AML-193 (cell line): ENCODE measurements at regions not wholly inside any gene's neighbourhood (a gene's known extent, or its start where the extent isn't known, plus 50 kb on each side); places are given as distances from the start of the nearest gene placed in this dataset.
"Not testable (repeated sequence)": the region's sequence is repeated elsewhere in the genome, so short reads cannot be mapped to it uniquely, and the experiment has no call there.

Experiments
- DNase-seq, 2 experiments: peaks; one replicate each; lab custom pipeline; 2025; lab: John Stamatoyannopoulos, UW

DNA sequence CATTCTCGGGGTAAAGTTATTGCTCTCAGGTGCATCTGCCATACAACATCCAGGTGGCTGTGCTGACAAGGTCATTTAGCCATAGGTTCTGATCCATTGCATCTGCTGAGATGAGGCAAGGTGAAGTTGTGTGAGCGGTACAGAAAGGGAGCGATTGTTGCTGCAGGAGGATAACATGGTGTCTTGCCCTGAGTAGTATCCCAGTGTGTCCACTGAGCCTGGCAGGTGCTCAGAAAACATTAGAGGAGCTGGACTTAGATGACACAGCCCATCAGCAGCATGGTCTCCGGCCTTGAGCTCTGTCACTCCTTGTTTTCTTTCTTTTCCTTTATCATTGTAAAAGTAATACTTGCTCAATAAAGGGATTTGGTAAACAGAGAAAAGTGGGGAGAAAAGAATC is 161.1 kb upstream of the ATP10A start:
- no peak for DNase-seq

DNA sequence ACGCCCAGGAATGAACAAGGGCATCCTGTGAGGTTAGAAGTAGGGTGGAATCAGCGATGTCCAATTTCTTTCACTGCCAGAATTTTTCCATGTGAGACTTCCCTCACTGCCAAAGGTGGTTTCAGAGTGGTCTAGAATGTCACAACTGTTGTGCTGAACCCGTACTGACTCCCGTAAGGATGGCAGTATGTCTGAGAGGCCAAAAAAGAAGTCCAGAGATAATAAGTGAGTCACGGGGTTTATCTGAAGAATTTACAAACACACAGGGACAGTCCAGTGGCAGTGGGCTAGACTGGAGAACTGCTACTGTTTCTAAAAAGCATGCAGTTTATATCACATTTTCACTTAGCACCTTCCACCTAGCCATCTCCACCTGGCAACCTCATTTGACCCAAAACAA is 160.6 kb upstream of the ATP10A start:
- no peak for DNase-seq

DNA sequence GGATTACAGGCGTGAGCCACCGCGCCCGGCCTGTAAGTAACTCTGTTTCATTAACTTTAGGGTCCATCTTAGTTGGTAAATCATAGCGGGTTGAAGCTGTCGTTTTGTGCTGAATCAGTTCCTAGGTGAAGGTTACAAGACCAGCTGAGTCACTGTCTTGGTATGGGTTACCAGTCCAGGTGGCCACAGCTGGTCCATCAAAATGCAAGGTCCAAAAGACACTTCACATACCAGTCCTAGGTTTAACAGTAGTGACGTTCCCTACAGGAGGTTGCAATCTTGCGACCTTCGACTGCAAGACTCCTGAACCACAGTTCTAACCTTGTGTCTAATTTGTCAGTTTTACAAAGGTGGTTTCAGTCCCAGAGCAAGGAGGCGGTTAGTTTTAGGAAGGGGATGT is 160.1 kb upstream of the ATP10A start:
- no peak for DNase-seq

DNA sequence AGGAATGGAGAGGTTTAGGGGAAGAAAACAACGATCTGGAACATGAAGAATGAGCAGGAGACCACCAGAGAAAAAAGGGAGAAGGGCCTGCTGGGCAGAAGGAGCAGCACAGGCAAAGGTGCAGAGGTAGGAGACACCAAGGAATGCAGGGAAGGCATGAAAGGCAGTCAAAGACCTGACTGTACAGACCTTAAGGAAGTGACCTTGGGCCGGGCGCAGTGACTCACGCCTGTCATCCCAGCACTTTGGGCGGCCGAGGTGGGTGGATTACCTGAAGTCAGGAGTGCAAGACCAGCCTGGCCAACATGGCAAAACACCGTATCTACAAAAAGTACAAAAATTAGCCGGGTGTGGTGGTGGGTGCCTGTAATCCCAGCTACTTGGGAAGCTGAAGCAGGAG is 157.7 kb upstream of the ATP10A start:
- DNase-seq = no peak

DNA sequence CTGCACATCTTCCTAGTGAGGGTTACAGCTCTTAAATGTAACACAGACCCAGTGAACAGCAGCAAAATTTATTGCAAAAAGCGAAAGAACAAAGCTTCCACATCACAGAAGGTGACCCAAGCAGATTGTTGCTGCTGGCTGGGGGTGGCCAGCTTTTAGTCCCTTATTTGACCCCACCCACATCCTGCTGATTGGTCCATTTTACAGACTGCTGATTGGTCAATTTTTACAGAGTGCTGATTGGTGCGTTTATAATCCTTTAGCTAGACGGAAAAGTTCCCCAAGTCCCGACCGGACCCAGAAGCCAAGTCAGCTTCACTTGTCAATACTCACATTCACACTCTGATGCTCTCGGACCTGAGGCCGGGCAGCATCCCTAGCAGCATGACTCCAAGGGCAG is 154.5 kb upstream of the ATP10A start:
- DNase-seq = no peak

DNA sequence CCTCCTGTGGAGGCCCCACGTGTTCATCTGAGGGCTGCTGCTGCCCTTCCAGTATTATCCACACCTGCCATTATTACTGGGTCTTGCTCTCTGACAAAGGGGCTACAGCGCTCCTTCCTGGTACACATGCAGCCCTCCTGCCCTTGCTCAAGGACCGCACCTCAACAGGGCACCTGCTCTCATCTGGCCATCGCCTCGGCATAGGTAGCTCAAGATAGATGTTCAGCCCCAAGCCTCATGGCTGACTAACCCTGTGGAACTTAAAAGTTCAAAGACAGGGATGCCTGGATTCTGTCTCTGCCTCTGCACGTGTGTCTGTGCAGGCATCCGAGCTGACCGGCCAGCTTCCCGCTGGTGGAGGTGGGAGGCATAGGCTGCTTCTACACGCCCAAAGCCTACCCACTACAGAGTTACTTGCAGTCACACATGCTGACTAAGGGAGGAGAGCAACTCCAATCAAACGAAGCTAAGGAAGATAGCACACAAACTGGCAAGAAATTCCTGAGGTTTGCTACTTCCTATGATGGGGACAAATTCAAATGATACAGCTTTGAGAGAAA is 152.5 kb upstream of the ATP10A start:
- DNase-seq = no peak

DNA sequence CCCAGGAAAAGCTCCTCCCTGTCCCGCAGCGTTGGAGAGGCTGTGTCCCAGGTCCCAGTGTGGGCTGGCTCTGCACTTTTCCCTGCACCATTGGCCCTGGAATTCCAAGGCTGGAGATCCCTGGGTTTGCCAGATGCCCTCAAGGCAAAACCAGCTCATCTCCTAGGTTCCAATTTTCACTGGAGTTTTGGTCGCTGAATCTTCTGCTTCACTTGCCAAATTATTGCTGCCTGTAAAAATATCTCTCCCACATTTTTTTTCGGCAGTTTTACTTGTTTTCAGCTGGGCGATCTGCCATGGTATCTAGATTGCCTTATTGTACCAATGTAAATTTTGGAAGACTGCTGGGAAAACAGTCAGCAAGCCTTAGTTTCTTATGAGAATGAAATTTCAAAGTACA is 150.9 kb upstream of the ATP10A start:
- no peak for DNase-seq

DNA sequence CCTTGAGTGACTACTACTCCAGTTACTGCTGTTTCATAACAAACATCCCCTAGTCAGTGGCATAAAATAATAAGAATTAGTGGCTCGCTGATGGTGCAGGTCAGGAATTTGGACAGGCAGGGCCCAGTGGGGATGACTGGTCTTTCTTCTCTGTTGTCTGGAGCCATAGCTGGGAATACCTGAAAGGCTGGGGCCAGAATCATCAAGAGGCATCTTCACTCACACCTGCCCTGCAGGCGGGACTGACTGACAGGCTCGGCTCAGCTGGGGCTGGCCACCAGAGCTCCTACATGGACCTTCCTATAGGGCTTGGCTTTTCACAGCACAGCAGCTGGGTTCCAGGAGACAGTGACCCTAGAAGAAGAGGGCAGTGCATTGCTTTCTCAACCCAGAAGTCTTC is 148.8 kb upstream of the ATP10A start:
- no peak for DNase-seq

DNA sequence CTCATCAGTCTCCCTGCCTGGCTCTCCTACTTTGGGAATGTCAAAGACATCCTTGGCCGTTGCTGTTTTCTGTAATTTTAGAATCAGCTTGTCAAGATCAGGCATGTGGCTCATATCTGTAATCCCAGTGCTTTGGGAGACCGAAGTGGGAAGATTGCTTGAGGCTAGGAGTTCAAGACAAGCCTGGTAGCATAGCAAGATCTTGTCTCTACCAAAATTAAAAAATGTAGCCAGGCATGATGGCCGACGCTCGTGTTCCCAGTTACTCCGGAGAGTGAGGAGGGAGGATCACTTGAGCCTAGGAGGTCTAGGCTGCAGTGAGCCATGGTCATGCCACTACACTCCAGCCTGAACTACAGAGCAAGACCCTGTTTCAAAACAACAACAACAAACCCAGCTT is 144.0 kb upstream of the ATP10A start:
- DNase-seq = no peak

DNA sequence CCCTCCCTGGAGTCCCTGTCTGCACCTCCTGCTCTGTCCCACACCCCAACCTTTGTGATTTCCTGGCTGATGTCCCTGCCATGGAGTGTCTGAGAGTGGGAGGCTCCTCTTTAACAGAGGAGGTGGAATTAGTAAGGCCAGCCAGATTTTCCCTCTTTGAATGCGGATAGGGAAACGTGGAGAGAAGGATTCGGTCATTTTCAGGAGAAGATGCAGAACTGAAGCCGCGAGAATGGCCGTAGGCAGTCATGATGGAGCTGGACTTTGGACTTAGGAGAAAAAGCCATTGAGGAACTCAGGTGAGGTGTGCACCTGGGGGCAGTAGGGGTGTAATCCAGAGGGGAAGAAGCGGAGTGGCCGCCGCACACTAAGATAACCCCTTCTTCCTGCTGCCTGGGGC is 138.1 kb upstream of the ATP10A start:
- no peak for DNase-seq

DNA sequence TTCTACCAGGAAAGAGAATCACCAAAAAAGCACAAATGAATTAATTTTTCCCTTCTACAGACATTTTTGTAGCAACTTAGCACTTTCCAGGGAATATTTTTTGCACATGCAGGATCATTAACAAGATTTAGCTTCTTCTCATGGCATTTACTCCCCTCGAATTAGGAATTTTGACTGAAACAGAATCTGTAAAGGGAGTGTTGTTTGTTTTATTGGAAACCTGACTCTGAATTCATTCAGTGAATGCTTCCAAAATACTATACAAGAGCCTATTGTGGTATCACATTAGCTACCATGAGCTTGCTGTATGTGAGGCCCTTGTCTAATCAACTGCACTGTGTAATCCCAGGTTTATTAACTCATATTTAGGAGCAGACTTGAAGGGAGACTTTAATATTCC is 130.4 kb upstream of the ATP10A start:
- DNase-seq = no peak

DNA sequence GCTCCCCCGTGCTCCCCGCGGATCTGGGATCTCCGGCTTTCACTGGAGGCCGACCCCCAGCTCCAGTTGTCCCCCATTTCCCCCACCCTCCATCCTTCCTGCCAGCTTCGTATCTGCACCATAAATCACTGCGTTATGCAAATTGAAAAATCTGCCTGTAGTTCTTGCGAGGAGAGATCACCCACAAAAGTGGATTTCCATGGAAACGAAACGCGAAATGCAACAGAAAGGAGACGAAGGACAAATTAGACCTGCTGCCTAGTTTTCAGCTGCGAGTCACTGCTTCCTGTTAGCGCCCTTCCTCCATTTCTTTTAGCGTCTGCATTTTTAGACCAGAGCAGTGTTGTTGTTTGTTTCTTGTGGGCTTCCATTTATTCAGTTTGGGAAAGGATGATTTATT is 127.1 kb upstream of the ATP10A start:
- DNase-seq = no peak

DNA sequence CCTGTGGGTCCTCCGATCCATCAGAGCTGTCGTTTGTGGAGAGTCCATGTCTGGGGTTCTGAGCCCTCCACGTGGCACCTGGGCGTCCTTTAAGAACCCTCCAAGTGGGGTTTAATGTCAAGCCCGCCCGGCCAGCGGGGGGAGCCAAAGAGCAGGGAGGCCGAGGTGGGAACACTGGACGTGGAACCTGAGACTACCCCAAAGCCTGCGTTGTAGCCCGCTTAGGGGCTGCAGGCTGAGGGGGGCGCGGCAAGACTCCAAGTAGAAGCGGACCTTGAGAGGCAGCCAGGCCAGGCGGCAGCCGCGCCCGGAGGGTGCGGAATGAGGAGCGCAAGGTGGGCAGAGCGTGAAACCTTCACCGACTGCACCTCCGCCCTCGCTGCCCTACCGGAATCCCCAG is 126.2 kb upstream of the ATP10A start:
- no peak for DNase-seq

DNA sequence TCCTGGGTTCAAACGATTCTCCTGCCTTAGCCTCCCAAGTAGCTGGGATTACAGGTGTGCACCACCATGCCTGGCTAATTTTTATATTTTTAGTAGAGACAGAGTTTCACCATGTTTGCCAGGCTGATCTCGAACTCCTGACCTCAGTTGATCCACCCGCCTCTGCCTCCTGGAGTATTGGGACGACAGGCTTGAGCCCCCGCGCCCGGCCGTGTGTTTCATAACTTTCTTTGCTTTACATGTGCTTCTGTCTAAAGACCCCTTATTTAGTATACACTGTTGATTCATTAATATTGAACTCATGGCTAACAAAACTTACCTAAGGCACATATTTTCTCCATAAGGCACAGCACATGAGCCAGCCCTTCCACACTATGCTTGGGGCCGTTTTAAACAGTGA is 125.6 kb upstream of the ATP10A start:
- DNase-seq = not testable (repeated sequence)

DNA sequence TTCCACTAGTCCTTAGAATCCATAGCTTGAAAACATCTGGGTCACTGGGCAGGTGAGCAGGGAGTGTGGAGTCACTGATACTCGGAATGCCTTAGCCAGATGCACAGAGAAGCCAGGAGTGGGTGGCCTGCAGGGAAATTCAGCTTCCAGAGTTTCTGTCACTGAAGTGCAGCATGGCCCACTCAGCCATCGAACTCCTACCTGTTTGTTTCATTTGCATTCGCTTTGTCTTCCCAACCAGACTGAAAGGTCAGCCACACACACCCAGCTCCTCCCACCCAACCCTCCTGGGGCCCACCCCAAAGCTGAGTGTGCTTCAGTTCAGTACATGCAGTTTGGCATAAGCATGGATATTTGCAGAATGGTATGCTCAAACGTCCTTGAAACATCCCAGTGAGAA is 124.5 kb upstream of the ATP10A start:
- DNase-seq = no peak

DNA sequence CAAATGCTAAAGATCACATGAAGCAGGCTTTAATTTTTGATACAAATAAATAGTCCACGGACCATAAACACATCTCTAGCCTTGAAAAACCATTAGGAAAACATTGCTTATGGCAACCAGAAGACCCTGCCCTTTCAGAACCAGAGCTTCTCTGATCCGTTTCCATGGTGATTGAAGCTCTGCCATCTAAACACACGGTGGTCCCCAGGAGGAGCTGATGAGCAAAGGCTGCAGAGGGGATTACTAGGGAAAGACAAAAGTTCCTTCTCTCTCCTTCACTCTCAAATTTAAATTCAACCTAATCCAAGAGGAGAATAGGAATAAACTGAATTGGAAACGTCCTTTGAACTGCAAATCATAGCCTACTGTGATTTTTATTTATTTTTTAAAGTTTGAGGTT is 122.0 kb upstream of the ATP10A start:
- DNase-seq = no peak

DNA sequence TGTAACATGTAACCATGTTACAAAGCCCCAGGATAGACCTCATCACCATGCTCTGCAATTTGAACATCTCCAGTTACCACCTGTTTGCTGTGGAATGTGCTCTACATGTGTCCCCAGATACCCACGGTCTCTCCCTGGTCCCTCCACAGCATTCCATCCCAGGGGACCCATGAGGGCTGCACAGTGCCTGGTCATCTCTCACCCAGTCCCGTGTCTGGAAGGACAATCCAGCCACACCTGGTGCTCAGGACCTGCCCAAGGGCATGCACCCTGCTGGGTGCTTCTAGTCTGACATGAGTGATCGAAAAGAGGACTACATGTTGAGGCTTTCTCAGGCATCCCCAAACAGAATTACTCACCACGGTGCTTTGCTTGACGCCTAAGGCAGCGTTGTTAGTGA is 119.6 kb upstream of the ATP10A start:
- DNase-seq = no peak

DNA sequence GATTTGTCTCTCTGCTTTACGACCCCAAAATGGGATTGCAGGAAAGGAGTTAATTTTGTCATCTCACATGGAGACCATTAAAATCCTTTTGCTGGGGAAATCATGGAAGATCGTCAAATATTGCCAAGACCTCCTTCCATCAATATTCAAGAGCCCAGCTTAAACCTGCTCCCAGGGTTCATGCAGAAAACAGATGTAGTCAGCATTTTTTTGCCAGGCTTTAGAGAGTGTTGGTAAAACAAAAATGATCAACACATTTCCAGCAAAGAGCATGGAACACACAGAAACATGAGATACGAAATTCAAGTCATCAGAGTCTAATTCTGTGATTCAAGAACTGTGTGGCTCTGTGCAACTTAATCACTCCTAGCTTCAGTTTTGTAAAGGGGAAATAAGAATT is 118.0 kb upstream of the ATP10A start:
- no peak for DNase-seq

DNA sequence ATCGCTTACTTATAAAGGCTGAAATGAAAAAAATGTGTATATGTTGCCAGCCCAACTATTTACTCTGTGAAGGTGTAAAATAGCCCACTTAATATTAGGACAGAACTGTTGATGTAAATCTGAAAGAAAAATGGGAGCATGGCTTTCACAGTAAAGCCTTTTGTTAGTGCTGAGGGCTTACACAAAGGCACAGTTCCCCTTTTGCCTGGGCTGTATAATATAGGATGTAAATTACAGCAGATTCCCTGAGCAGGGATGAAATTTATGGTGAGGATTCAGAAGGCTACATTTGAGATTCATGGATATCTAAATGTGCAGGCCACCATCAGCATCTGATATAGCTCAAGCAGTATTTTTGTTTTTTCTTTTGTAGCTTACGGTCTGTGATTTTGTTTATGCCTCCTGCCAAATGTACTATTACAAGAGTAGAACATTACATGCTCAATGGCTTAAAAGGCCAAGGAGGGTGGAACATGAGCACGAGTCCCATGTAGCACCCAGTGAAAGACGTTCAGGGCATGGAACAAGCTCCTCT is 109.1 kb upstream of the ATP10A start:
- no peak for DNase-seq

DNA sequence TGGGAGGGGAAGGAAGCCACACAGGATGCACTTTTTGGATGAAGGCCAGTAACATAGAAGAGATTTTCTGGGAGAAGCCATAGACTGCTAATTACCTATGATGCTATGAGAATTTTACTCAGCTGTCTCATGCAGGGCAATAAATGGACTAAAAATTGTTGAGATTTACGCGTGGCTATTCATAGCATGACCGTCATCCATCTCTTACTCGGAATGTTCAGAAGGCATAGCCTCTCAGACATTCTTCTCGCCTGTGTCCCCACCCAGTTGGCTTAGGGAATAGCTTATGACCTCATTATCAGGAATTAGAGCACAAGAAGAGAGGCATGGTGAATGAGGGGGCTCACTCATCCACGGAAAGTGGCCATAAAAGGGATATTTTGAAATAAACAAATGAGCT is 107.9 kb upstream of the ATP10A start:
- DNase-seq = no peak

DNA sequence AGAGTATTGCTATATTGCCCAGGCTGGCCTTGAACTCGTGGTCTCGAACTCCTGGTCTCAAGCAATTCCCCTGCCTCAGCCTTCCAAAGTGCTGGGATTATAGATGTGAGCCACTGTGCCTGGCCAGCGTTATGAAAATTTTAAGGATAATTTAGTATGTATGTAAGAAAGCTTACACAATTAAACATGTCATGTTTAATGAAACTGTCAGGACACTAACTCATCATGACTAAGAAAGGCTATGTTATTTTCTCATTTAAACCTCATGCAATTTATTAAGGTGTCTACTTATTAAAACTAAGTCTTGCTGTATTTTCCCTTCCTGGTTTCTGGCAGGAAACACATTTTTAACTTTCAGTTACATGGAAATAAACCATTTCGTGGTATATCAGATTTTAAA is 106.8 kb upstream of the ATP10A start:
- DNase-seq = no peak

DNA sequence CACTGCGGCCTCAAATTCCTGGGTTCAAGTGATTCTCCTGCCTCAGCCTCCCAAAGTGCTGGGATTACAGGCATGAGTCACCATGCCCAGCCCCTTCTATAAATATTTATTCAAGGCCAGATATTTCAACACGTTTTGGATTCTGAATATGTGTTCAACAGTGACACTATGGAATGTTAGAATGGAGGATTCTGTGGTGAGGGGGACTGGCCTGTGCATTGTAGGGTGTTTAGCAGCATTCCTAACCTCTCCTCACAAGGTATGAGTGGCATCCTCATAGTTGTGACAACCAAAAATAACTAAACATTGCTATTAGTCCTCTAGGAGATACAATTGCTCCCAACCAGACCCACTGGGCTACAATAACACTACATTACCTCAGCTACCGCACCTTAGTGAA is 104.0 kb upstream of the ATP10A start:
- DNase-seq = no peak

DNA sequence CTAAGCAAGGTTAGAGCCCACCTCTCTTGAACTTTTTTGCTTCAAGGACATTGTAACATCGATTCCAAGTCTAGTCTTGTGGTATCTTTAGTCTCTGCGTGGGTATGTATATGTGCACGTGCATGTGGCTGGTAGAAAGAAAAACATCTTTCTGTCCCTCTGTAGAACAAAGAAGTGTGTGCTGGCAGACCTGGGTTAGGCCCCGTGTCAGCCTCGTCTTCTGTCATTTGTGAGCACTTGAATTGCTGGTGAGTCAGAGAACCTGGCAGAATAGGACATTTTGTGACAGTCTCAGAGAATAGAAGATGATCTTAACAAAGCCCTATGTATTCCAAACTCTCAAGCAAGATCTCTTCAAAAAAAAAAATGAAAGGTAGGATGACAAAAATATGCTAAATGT is 102.2 kb upstream of the ATP10A start:
- DNase-seq = no peak

DNA sequence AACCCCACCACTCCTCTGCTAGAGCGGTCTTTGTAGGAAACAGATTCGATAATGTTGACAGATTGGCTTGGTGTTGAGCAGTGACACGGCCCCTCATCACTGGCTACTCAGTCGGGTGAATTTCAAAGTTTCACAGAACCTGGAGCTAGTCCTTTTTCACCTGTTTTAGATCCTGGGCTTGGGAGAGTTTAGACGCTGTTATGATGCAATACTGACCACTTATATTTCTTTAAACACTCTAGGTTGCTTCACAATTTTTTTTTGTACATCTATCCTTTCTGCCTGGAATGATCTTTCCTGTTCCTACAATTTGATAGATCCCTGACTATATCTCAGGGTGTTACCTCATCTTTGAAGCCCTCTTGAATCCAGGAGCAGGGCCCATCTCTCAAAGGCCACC is 97.1 kb upstream of the ATP10A start:
- DNase-seq = no peak

DNA sequence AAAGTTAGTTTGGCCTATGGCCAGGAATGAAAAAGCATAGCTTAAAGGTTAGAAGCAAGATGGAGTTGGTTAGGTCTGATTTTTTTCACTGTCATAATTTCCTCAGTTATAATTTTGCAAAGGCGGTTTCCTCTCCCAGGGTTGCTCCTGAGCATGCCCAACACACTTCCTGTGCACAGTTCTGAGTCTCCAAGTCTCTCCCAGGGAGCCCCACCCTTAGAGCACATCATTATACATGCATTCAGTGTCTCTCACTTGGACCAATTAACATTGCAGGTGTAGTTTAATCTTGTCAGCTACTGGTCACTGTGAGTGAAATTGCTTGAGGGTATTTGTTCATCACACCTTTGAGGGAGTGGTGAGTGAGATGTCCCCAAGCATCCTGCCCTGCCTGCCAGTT is 96.0 kb upstream of the ATP10A start:
- DNase-seq = no peak
